Peyer's patch (tissue), 4 donors: ENCODE measurements at regions not wholly inside any gene's neighbourhood (a gene's known extent, or its start where the extent isn't known, plus 50 kb on each side); places are given as distances from the start of the nearest gene placed in this dataset.

Experiments
- DNase-seq, 3 donors: peaks; one replicate each; pipeline ENCODE4 v3.0.0-alpha.2; 2017 to 2019
- H3K27ac ChIP-seq, 4 donors: fragments of 200-600 bp; sonication (generic); one replicate each; pipeline ENCODE4 v1.5.1; 2016 to 2019
- H3K27me3 ChIP-seq, 2 donors: fragments of 200-600 bp; sonication (generic); one replicate each; pipeline ENCODE4 v1.5.1; 2019
- H3K36me3 ChIP-seq, 3 donors: fragments of 200-600 bp; sonication (generic); one replicate each; pipeline ENCODE4 v1.5.1; 2016 to 2019
- H3K4me1 ChIP-seq, 4 donors: fragments of 200-600 bp; sonication (generic); one replicate each; pipeline ENCODE4 v1.5.1; 2016 to 2019
- H3K4me3 ChIP-seq, 4 donors: fragments of 200-600 bp; sonication (generic); 1 replicate in 3 of 4; 2 replicates in 1 of 4; pipeline ENCODE4 v1.5.1; 2016 to 2019; ENCODE audit warnings: mild to moderate bottlenecking in 1 of 4
- H3K9me3 ChIP-seq, 4 donors: fragments of 200-600 bp; sonication (generic); one replicate each; pipeline ENCODE4 v1.5.1; 2016 to 2019; ENCODE audit warnings: mild to moderate bottlenecking in 1 of 4
- POLR2A ChIP-seq, 2 donors: fragments of 450-650 bp; IDR thresholded peaks; one replicate each; pipeline ENCODE4 v1.5.1; 2017; ENCODE audit warnings: antibody characterized with exemption in 2 of 2, mild to moderate bottlenecking in 2 of 2, moderate library complexity in 2 of 2
- TF ChIP-seq, protein P1 (sequence below), 6 experiments: fragments of 450-650 bp in 4 of 6; fragments of 200-600 bp in 2 of 6; sonication (generic) in 1 of 6; IDR thresholded peaks; one replicate each; pipeline ENCODE4 v1.5.1; 2017 to 2019; ENCODE audit warnings: antibody characterized with exemption in 6 of 6, mild to moderate bottlenecking in 3 of 6, moderate library complexity in 1 of 6

- Histone ChIP-seq H3K36me3 (no peaks in the 10 kb centered on the region), H3K9me3 (no peaks in the 10 kb centered on the region), H3K27me3 (no peaks in the 10 kb centered on the region), H3K27ac (no peak overlapping the region), H3K4me3 (no peak overlapping the region), H3K4me1 (no peaks in the 10 kb centered on the region)
- TF ChIP-seq, protein P1, sequence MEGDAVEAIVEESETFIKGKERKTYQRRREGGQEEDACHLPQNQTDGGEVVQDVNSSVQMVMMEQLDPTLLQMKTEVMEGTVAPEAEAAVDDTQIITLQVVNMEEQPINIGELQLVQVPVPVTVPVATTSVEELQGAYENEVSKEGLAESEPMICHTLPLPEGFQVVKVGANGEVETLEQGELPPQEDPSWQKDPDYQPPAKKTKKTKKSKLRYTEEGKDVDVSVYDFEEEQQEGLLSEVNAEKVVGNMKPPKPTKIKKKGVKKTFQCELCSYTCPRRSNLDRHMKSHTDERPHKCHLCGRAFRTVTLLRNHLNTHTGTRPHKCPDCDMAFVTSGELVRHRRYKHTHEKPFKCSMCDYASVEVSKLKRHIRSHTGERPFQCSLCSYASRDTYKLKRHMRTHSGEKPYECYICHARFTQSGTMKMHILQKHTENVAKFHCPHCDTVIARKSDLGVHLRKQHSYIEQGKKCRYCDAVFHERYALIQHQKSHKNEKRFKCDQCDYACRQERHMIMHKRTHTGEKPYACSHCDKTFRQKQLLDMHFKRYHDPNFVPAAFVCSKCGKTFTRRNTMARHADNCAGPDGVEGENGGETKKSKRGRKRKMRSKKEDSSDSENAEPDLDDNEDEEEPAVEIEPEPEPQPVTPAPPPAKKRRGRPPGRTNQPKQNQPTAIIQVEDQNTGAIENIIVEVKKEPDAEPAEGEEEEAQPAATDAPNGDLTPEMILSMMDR (IDR thresholded peaks at IDR 0.05): no peak
- no peak for TF ChIP-seq POLR2A (IDR thresholded peaks at IDR 0.05)
- no peak for DNase-seq
Observed at GRCh38 chr1:222040955-222041354, 299.1 kb upstream of the DUSP10 start.

DNA sequence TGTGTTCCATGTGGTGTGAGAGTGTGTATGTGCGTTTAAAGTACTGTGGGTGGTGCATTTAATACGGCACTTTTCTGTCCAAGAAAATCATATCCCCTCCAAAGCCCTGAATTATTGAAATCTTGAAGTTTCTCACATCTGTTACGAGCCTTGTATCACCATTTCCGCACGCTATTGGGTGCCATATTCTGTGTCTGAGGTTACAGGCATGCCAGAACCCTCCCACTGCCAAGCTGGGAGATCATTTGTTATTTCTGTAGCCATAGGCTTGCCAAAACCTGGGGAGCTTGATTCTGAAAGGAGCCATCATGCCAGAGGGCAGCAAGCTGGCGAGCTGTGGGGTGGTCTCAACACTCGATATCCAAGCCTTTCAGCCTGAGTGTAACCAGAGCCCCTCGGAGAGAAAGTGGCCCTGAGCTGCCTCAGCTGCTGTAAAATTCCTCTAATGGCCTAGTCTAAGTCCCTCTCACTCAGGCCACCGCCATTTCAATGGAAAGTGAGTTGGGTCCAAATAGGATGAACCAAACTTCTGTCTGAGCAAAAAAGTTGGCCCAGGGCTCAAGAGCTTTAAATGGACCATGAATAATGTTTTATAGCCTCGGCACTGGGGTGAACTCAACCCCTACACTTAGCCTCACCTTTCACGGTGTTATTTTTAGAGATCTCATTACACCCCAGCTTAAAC is 298.4 kb upstream of the DUSP10 start:
- H3K36me3 ChIP-seq: no peaks in the 10 kb centered on the region
- no peak for DNase-seq
- no peaks in the 10 kb centered on the region for H3K27me3 ChIP-seq
- no peak overlapping the region for H3K4me3 ChIP-seq
- H3K27ac ChIP-seq: no peak overlapping the region
- H3K9me3 ChIP-seq: no peaks in the 10 kb centered on the region
- TF ChIP-seq POLR2A (IDR thresholded peaks at IDR 0.05): no peak
- TF ChIP-seq, protein P1 (IDR thresholded peaks at IDR 0.05): no peak
- H3K4me1 ChIP-seq: no peaks in the 10 kb centered on the region

DNA sequence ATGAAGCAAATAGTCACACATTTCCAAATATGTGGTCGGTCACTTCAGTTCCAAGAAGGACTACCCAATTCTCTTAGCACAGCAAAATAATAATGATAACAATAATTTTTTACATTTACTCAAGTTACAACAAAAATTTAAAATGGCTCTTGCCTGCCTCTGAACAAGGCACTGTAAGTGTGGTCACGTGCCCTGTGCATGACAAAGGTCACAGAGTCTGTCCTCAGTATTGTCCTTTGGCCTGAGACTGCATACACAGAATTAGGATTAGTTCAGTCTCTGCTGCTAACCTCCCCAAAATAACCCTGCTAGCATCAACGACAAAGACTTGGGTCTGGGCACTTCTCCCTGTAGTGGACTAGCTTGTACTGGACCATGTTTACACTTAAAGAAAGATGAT is 297.1 kb upstream of the DUSP10 start:
- no peak for TF ChIP-seq POLR2A (IDR thresholded peaks at IDR 0.05)
- TF ChIP-seq, protein P1 (IDR thresholded peaks at IDR 0.05): no peak
- Histone ChIP-seq H3K27me3 (no peaks in the 10 kb centered on the region), H3K36me3 (no peaks in the 10 kb centered on the region), H3K4me1 (no peaks in the 10 kb centered on the region), H3K9me3 (no peaks in the 10 kb centered on the region), H3K27ac (no peak overlapping the region), H3K4me3 (no peak overlapping the region)
- DNase-seq: no peak

GRCh38 chr1:222037720-222038119 is 295.8 kb upstream of the DUSP10 start:
- TF ChIP-seq, protein P1 (IDR thresholded peaks at IDR 0.05): no peak
- TF ChIP-seq POLR2A (IDR thresholded peaks at IDR 0.05): no peak
- H3K9me3 ChIP-seq: no peaks in the 10 kb centered on the region
- no peaks in the 10 kb centered on the region for H3K27me3 ChIP-seq
- no peak overlapping the region for H3K4me3 ChIP-seq
- H3K4me1 ChIP-seq: no peaks in the 10 kb centered on the region
- DNase-seq: no peak
- H3K36me3 ChIP-seq: no peaks in the 10 kb centered on the region
- no peak overlapping the region for H3K27ac ChIP-seq

GRCh38 chr1:222034790-222035189 is 292.9 kb upstream of the DUSP10 start:
- Histone ChIP-seq H3K27ac (no peak overlapping the region), H3K27me3 (no peaks in the 10 kb centered on the region), H3K4me1 (no peaks in the 10 kb centered on the region), H3K36me3 (no peaks in the 10 kb centered on the region), H3K4me3 (no peak overlapping the region), H3K9me3 (no peaks in the 10 kb centered on the region)
- no peak for DNase-seq
- TF ChIP-seq POLR2A (IDR thresholded peaks at IDR 0.05): no peak
- TF ChIP-seq, protein P1 (IDR thresholded peaks at IDR 0.05): no peak

GRCh38 chr1:222033450-222033849 is 291.6 kb upstream of the DUSP10 start:
- no peak for TF ChIP-seq POLR2A (IDR thresholded peaks at IDR 0.05)
- Histone ChIP-seq H3K4me3 (no peak overlapping the region), H3K4me1 (no peaks in the 10 kb centered on the region), H3K27me3 (no peaks in the 10 kb centered on the region), H3K27ac (no peak overlapping the region), H3K36me3 (no peaks in the 10 kb centered on the region), H3K9me3 (no peaks in the 10 kb centered on the region)
- no peak for DNase-seq
